IMR-90 (cell line): ENCODE measurements at regions not wholly inside any gene's neighbourhood (a gene's known extent, or its start where the extent isn't known, plus 50 kb on each side); places are given as distances from the start of the nearest gene placed in this dataset.

Source experiments
- ATAC-seq: fragments of 200-7000 bp; cut with Tn5 transposase; 2 replicates; pipeline ENCODE4 v1.9.1; 2020; ENCODE audit warnings: low read depth, mild to moderate bottlenecking, moderate library complexity
- BruUV-seq: library from RNA; stranded (reverse); fragments of 400-500 nt; replicated peaks from 2 replicates; lab custom pipeline; 2021; lab: Mats Ljungman, UMichigan
- CTCF ChIA-PET: fragments of 300-600 bp; formaldehyde crosslinking; extraction: SDS; loops from one replicate; lab custom pipeline; 2021; ENCODE audit warnings: antibody characterized with exemption; lab: Yijun Ruan, JAX
- POLR2A ChIA-PET: fragments of 300-600 bp; sonication (Branson Sonifier 250); formaldehyde crosslinking; loops from one replicate; lab custom pipeline; 2022; ENCODE audit warnings: antibody characterized with exemption; ENCODE audit not compliant: unreplicated experiment; lab: Charles Lee
- DNase-seq: peaks from one replicate; pipeline ENCODE4 v3.0.0; 2013
- H2AFZ ChIP-seq: replicated peaks from 2 replicates; pipeline ENCODE3; 2013; ENCODE audit warnings: low read length, mild to moderate bottlenecking; ENCODE audit not compliant: poor library complexity
- H2AK5ac ChIP-seq: 2 replicates; pipeline ENCODE4 v1.6.1; 2013; ENCODE audit warnings: low read depth, low read length, inconsistent platforms
- H2AK9ac ChIP-seq: replicated peaks from 2 replicates; pipeline ENCODE3; 2013; ENCODE audit warnings: mild to moderate bottlenecking, low read depth, low read length, moderate library complexity; ENCODE audit not compliant: poor library complexity
- H2BK120ac ChIP-seq: 2 replicates; pipeline ENCODE4 v1.6.1; 2013; ENCODE audit warnings: low read depth, low read length, inconsistent platforms
- H2BK15ac ChIP-seq: 3 replicates; pipeline ENCODE4 v1.6.1; 2013; ENCODE audit warnings: low read depth, low read length, inconsistent platforms
- H2BK20ac ChIP-seq: 2 replicates; pipeline ENCODE4 v1.6.1; 2013; ENCODE audit warnings: low read depth, mild to moderate bottlenecking, inconsistent platforms, low read length, moderate library complexity
- H2BK5ac ChIP-seq: 2 replicates; pipeline ENCODE4 v1.6.1; 2013; ENCODE audit warnings: mild to moderate bottlenecking, low read depth, low read length, inconsistent platforms; ENCODE audit not compliant: poor library complexity, severe bottlenecking
- H3K14ac ChIP-seq: replicated peaks from 2 replicates; pipeline ENCODE4 v1.6.1; 2013; ENCODE audit warnings: low read depth, low read length, inconsistent platforms
- H3K18ac ChIP-seq: 2 replicates; pipeline ENCODE4 v1.6.1; 2013; ENCODE audit warnings: low read depth, low read length, control low read depth
- H3K23ac ChIP-seq: 2 replicates; pipeline ENCODE4 v1.6.1; 2013; ENCODE audit warnings: low read depth, low read length, inconsistent platforms
- H3K27ac ChIP-seq: 2 replicates; pipeline ENCODE4 v1.5.1; 2013; ENCODE audit warnings: mild to moderate bottlenecking, control low read depth, low read length; ENCODE audit not compliant: insufficient read depth
- H3K27me3 ChIP-seq: 2 replicates; pipeline ENCODE4 v1.6.1; 2013; ENCODE audit warnings: low read length; ENCODE audit not compliant: control insufficient read depth, insufficient read depth
- H3K36me3 ChIP-seq: 2 replicates; pipeline ENCODE4 v1.6.1; 2013; ENCODE audit warnings: low read length, mixed read lengths; ENCODE audit not compliant: control insufficient read depth, insufficient read depth
- H3K4ac ChIP-seq: 2 replicates; pipeline ENCODE4 v1.6.1; 2013; ENCODE audit warnings: low read depth, low read length, inconsistent platforms
- H3K4me1 ChIP-seq: 2 replicates; pipeline ENCODE4 v1.6.1; 2013; ENCODE audit warnings: low read length, mixed read lengths; ENCODE audit not compliant: control insufficient read depth, insufficient read depth
- H3K4me2 ChIP-seq: 2 replicates; pipeline ENCODE4 v1.6.1; 2013; ENCODE audit warnings: low read depth, mild to moderate bottlenecking, control low read depth, low read length, moderate library complexity
- H3K4me3 ChIP-seq: 2 replicates; pipeline ENCODE4 v1.5.1; 2013; ENCODE audit warnings: low read depth, mild to moderate bottlenecking, control low read depth, low read length, moderate library complexity; ENCODE audit not compliant: insufficient read depth
- H3K56ac ChIP-seq: 2 replicates; pipeline ENCODE4 v1.6.1; 2013; ENCODE audit warnings: low read length, inconsistent platforms; ENCODE audit not compliant: insufficient read depth; ENCODE audit errors: extremely low read depth
- H3K79me1 ChIP-seq, 2 experiments: 2 replicates each; pipeline ENCODE4 v1.6.1; 2013; ENCODE audit warnings: low read length in 2 of 2, inconsistent platforms in 1 of 2, low read depth in 1 of 2
- H3K9ac ChIP-seq: 2 replicates; pipeline ENCODE4 v1.6.1; 2013; ENCODE audit warnings: low read depth, low read length, control low read depth
- H3K9me1 ChIP-seq: 2 replicates; pipeline ENCODE4 v1.6.1; 2013; ENCODE audit warnings: low read length, inconsistent platforms; ENCODE audit not compliant: insufficient read depth
- H3K9me3 ChIP-seq: 2 replicates; pipeline ENCODE4 v1.6.1; 2013; ENCODE audit warnings: low read length; ENCODE audit not compliant: control insufficient read depth, insufficient read depth
- H4K20me1 ChIP-seq: 2 replicates; pipeline ENCODE4 v1.6.1; 2013; ENCODE audit warnings: low read length, inconsistent platforms; ENCODE audit not compliant: insufficient read depth
- H4K5ac ChIP-seq: 2 replicates; pipeline ENCODE4 v1.6.1; 2013; ENCODE audit warnings: mild to moderate bottlenecking, low read depth, low read length, control low read depth
- H4K8ac ChIP-seq, 2 experiments: 2 replicates each; pipeline ENCODE4 v1.6.1; 2013; ENCODE audit warnings: low read depth in 2 of 2, low read length in 2 of 2, control low read depth in 1 of 2, inconsistent platforms in 1 of 2
- H4K91ac ChIP-seq: 2 replicates; pipeline ENCODE4 v1.6.1; 2013; ENCODE audit warnings: low read depth, low read length, inconsistent platforms; ENCODE audit not compliant: insufficient read depth
- BHLHE40 ChIP-seq: fragments of 150-350 bp; IDR thresholded peaks from 2 replicates; pipeline ENCODE4 v1.6.1; 2016; ENCODE audit warnings: mild to moderate bottlenecking, low read depth, low read length
- CEBPB ChIP-seq: IDR thresholded peaks from 2 replicates; pipeline ENCODE4 v1.6.1; 2012; ENCODE audit warnings: low read depth, low read length, improper control_type of control experiment
- CHD1 ChIP-seq: IDR thresholded peaks from 2 replicates; pipeline ENCODE4 v1.6.1; 2012; ENCODE audit warnings: low read depth, low read length, improper control_type of control experiment
- FOS ChIP-seq: fragments of 150-350 bp; IDR thresholded peaks from 2 replicates; pipeline ENCODE4 v1.6.1; 2016; ENCODE audit warnings: low read depth, low read length
- MXI1 ChIP-seq: IDR thresholded peaks from 2 replicates; pipeline ENCODE4 v1.6.1; 2012; ENCODE audit warnings: low read depth, mild to moderate bottlenecking, low read length, moderate library complexity, borderline replicate concordance
- POLR2A ChIP-seq: IDR thresholded peaks from 2 replicates; pipeline ENCODE4 v1.6.1; 2012; ENCODE audit warnings: mild to moderate bottlenecking, low read depth, low read length
- RAD21 ChIP-seq: IDR thresholded peaks from 2 replicates; pipeline ENCODE4 v1.6.1; 2012; ENCODE audit warnings: low read length, improper control_type of control experiment
- SMC3 ChIP-seq: fragments of 150-350 bp; IDR thresholded peaks from 2 replicates; pipeline ENCODE4 v1.6.1; 2016; ENCODE audit warnings: low read depth, mild to moderate bottlenecking, antibody characterized with exemption, low read length, moderate library complexity
- WGBS, 2 experiments: methylation state at CpG; one replicate each; pipeline versions ENCODE4 v1.1.5 to v1.1.7; 2013; ENCODE audit warnings: missing lambda C conversion rate in 2 of 2; ENCODE audit not compliant: insufficient read length in 1 of 2; ENCODE audit errors: extremely low coverage in 2 of 2; 5-methylcytosine and 5-hydroxymethylcytosine counted together
- dilution Hi-C: fragments of 300-500 bp; cut with HindIII; formaldehyde crosslinking; loops from one replicate; pipeline ENCODE4 v1.14.3; 2018; ENCODE audit warnings: low sequenced_read_pairs; ENCODE audit not compliant: unreplicated experiment
- in situ Hi-C: fragments of 300-500 bp; cut with MboI; formaldehyde crosslinking; loops from 3 replicates; pipeline ENCODE4 v1.14.3; 2019; ENCODE audit warnings: low sequenced_read_pairs, inconsistent platforms, mixed read lengths
- intact Hi-C: fragments of 100-400 bp; cut with micrococcal nuclease; formaldehyde crosslinking; loops from 2 replicates; pipeline ENCODE4 v1.10.0; 2022
- TF ChIP-seq, protein P1 (sequence below): fragments of 150-350 bp; IDR thresholded peaks from 2 replicates; pipeline ENCODE4 v1.6.1; 2016; ENCODE audit warnings: low read depth, mild to moderate bottlenecking, low read length, moderate library complexity, borderline replicate concordance
- TF ChIP-seq, protein P2 (sequence below): conservative IDR thresholded peaks from 2 replicates; pipeline ENCODE4 v1.5.1; 2012; ENCODE audit warnings: mild to moderate bottlenecking, low read depth, low read length, improper control_type of control experiment

DNA sequence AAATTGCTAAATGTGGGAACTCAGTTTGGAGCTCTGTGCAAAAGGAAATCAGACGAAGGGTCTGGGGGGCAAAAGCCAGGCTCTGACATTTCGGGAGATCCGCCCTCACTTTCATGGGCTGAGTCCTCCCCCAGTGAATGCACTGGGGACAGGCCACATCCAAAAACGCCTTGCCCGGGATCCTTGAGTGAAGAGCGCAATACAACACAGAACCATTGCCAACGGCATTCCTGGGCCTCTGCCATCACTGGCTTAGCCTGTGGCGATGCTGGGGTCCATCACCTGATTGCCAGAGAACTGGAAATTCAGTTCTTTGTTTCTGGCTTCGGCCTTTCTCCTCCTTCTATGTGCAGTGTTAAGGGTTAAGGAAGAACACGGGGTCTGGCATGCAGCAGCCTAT, 297.9 kb downstream of the SHANK2 start:
- Histone ChIP-seq H4K91ac (no peak overlapping the region), H3K36me3 (no peaks in the 10 kb centered on the region), H3K18ac (no peak overlapping the region), H2BK20ac (no peak overlapping the region), H3K9me3 (no peaks in the 10 kb centered on the region; the same call in 1 of the 2 replicates), H2AFZ (no peak overlapping the region), H2BK15ac (no peak overlapping the region), H3K4ac (no peak overlapping the region), H3K27me3 (no peaks in the 10 kb centered on the region), H3K4me3 (no peak overlapping the region), H2BK5ac (no peak overlapping the region), H3K9me1 (no peaks in the 10 kb centered on the region), H3K9ac (no peak overlapping the region), H3K56ac (no peak overlapping the region), H4K5ac (no peak overlapping the region), H2BK120ac (no peak overlapping the region), H2AK9ac (no peak overlapping the region), H2AK5ac (no peak overlapping the region), H4K8ac (no peak overlapping the region), H3K14ac (no peak overlapping the region), H3K79me1 (no peaks in the 10 kb centered on the region; a peak in 1 of 4 replicates), H3K27ac (no peak overlapping the region), H4K20me1 (no peaks in the 10 kb centered on the region; the same call in 1 of the 2 replicates), H3K4me1 (no peaks in the 10 kb centered on the region), H3K23ac (no peak overlapping the region), H3K4me2 (no peak overlapping the region)
- CTCF ChIA-PET = no interaction called here
- DNase-seq (no peak), ATAC-seq (no peak)
- POLR2A ChIA-PET = no interaction called here
- in situ Hi-C loops = no loop called here
- TF ChIP-seq POLR2A = no peak
- no peak for TF ChIP-seq FOS
- TF ChIP-seq, protein P1, sequence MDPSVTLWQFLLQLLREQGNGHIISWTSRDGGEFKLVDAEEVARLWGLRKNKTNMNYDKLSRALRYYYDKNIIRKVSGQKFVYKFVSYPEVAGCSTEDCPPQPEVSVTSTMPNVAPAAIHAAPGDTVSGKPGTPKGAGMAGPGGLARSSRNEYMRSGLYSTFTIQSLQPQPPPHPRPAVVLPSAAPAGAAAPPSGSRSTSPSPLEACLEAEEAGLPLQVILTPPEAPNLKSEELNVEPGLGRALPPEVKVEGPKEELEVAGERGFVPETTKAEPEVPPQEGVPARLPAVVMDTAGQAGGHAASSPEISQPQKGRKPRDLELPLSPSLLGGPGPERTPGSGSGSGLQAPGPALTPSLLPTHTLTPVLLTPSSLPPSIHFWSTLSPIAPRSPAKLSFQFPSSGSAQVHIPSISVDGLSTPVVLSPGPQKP = no peak
- no peak for TF ChIP-seq MXI1
- no peak for TF ChIP-seq BHLHE40
- TF ChIP-seq CEBPB = no peak
- no peak for TF ChIP-seq RAD21
- no peak for TF ChIP-seq SMC3
- no peak for TF ChIP-seq CHD1
- TF ChIP-seq, protein P2, sequence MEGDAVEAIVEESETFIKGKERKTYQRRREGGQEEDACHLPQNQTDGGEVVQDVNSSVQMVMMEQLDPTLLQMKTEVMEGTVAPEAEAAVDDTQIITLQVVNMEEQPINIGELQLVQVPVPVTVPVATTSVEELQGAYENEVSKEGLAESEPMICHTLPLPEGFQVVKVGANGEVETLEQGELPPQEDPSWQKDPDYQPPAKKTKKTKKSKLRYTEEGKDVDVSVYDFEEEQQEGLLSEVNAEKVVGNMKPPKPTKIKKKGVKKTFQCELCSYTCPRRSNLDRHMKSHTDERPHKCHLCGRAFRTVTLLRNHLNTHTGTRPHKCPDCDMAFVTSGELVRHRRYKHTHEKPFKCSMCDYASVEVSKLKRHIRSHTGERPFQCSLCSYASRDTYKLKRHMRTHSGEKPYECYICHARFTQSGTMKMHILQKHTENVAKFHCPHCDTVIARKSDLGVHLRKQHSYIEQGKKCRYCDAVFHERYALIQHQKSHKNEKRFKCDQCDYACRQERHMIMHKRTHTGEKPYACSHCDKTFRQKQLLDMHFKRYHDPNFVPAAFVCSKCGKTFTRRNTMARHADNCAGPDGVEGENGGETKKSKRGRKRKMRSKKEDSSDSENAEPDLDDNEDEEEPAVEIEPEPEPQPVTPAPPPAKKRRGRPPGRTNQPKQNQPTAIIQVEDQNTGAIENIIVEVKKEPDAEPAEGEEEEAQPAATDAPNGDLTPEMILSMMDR = no peak
- WGBS, 2 experiments = 50% methylated on average over 3 of the region's 10 CpGs; no CpG with 5 or more reads in 1 of the 2 experiments
- BruUV-seq = no TSS peak
- dilution Hi-C loops = no loop called here
- intact Hi-C loops = no loop called here
